ENCODE measurements at regions not wholly inside any gene's neighbourhood (a gene's known extent, or its start where the extent isn't known, plus 50 kb on each side); places are given as distances from the start of the nearest gene placed in this dataset.
A peak's percentile ranks its signal among the peaks of the same experiment; 100 is the strongest.
"Not testable (repeated sequence)": the region's sequence is repeated elsewhere in the genome, so short reads cannot be mapped to it uniquely, and the experiment has no call there.

DNA sequence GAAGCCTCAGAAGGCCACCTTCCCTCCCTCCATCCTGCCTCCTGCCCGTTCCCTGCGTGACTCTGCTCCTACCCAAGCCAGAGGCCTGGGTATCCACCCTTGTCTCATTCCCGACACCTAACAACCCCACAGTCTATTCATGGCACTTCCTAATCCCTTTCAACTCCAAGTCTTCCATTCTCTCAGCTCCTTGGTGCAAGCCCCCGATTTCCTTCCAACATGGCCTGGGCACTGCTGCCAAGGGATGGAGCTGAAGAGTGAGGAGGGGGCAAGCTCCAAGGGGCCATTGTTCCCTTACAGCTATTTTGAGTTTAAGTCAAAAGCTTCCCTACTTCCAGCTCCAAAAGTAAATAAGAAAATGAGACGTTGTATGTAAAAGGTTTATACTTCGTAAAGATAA, 84.8 kb upstream of the ASB18 start:
- DNase-seq, result no peak

DNA sequence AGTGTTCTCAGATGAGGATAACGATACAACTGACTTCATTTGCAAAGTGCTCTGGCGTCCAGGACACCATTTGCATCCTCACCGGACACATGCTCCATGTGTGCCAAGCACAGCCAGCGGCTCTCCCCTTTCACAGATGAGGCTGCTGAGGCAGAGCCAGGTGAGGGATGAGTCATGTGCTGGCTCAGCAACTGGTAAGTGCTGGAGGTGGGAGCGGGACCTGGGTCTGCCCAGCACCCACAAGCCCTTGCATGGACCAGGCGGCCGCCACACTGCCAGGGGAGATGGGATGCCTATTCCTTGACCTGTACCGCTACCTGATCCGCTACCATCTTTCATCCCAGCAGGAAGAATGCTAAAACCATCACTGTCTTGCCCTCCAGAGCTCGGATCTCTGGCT, 86.2 kb upstream of the ASB18 start:
- no peak for DNase-seq

DNA sequence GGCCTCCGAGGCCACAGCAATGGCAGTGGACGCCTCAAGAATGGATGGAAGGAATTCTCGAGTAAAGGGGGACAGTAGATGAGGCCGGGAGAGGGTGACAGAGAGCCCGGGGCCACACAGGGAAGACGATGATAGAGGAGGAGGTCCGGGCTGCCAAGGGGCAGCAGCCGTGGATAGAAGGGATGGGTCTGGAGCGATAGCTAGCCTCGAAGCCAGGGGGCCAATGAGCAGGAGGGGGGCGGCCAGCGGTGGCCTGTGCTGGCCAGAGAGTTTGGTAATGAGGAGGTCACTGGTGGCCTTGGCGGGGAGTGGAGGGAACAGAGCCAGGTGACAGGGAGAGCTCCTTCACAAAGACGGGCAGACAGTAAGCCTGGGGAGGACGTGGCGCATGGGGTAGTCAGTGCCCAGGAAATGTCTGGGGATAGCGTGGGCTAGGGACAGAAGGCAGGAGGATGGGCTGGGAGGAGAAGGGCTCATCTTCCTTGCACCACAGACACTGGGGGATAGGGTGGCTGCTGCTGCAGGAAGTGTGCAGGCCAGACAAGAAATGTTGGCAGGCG, 87.8 kb upstream of the ASB18 start:
- no peak for DNase-seq

DNA sequence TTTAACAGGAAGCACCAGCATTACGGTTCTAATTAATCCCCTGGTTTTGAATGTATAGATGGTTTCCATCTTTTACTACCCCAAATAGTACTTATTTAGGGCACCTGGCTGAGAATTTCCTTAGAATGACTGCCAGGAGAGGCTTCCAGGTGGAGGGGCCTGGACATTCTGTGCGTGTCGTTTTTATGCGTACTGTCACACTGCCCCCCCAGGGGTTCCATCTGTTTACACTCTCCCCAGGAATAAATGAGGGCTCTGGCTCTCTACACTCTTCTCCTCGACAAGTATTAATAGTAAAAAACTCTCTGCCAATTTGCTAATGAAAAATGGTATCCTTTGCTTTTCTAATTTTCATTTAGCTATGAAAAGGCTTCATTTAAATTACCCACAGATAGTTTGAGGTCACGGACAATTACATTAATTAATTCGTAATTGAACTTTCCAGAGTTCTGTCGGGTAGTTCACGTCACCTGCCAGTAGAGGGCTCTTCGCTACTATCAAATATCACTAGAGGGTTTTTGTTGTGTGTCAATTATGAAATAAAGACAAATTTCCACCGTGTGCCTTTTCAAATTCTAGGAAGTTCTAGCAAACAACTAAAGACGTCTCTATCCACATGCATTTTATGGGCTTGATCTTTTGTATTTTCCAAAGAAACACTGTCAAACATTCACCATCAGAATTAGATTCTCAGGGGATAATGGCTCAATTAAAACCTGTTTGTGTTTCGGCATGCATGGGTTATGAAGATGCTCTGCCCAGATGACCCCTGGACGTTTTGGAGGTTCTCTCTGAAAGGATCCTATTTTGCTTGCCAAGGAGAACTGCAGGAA, 88.8 kb upstream of the ASB18 start:
- peak; percentile 5 for DNase-seq

DNA sequence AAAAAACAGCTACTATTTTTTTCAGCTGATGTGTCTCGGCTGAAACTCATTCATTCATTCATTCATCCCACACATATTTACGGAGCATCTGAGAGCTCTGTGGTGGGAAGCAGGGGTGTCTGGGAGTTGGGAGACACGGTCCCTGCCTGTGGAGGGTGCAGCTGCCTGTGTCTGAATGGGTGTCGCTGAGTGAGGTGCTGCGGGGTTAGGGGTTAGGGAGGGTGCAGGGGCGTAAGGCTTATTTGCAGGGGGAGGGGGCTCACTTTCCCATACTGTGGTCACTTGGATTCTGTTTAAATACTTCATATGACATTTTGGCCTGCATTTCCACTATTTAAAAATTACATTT, 89.4 kb upstream of the ASB18 start:
- no peak for DNase-seq

DNA sequence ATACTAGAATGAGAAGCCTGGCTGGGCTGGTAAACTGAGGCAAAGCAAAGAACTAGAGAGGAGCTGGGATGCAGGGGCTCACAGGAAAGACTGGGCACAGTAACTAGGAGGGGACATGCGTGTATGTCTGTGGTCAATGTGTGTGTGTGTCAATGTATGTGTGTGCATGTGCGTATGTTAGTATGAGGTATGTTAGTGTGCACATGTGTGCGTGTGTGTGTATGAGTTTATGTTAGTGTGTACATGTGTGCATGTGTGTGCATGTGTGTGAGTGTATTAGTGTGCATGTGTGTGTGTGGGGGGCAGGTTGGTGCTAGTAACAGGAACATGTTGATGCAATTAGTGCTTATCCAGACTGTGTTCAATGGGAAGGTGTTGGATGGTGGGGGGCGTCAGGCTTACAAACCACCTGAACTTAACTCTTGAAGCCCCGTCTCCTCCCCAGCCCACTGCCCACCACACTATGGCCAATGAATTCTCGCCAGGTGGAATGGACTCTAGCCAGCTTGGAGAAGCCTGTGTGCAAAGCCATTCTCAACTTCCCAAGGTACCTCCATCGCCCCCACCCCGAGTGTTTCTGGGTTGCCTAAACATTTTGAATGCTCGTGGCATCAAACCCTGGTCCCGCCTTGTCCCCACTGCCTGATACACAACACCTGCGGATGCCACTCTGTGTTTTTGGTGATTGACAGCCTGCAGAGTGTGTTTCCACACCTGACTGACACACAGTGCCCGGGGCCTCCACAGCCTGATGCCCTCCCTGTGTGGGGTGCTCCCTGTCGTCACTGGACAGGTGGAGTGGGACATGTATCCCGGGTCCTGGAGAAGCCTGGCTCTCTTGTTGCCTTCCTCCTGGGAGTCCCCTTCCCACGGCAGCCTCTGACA, 90.1 kb upstream of the ASB18 start:
- DNase-seq, result no peak

DNA sequence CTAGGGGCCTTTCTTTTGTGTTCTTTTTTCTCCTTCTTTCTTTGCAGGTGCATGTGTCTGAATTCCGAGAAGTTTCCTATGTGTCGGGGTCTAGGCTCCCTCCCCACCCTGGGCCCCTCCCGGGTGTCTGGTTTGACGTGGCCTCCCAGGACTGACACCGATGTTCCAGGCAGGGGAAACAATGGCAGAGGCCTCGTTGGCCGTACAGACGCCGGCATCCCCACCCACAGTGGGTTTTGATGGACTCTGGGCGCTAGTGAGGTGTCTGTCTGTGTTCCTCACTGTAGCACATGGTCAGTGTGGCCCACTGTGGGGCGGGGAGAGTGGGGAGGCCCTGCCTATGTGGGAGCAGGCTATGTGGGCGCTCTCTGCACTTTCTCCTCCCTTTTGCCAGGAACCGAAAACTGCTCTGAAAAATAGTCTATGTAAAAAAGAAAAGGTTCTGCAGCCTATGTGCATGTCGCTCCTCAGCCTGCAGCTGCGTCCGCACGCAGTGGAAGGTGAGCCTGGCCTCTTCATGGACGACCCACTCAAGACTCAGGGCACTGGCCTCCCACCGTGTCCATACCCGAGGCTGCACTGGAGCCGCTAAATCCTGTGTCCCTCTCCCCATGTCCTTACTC, 90.9 kb upstream of the ASB18 start:
- no peak for DNase-seq

DNA sequence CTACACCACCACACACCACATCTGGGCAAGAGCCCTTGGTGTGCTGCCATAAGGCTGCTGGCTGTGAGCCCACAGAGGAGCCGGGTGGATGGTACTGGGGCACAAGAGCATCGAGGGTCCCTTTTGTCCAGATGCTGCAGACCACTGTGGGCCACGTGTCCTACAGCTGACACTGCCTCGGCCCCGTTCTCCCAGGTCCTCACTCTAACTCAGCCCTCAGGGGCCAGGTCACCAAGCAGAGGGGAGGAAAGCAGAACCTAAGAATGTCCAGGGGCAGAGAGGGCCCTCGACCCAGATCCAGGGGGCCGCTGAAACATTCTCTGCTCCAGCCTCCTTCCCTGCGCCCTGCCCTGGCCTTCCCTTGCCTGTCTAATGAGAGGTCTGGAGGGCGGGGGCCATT, 91.7 kb upstream of the ASB18 start:
- DNase-seq, result no peak

DNA sequence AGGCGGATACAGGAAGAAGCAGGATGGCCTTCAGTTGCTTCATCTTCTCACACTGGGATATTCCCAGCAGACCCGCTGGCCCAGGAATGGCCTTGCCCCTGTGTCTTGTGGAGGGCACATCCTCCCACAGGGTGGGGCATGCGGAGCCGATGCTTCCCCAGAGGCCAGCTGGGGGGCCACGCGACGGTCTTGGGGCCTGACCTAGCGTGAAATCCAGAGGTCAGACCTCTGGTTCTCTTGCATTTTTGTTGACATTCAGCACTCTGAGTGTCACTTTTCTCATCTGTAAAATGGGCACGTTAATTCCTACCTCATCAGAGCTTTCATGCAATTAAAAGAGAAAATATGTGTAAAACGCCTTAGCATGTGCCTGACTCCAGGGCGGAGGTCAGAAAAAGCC, 92.1 kb upstream of the ASB18 start:
- not testable (repeated sequence) for DNase-seq

DNA sequence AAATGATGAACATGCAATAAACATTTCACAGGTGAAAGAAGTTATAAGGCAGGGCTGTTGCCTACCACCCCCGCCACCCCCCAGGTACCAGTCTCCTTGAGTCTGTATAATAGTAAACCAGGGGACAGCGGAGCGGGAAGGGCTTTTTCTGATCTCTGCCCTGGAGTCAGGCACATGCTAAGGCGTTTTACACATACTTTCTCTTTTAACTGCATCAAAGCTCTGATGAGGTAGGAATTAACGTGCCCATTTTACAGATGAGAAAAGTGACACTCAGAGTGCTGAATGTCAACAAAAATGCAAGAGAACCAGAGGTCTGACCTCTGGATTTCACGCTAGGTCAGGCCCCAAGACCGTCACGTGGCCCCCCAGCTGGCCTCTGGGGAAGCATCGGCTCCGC, 94.3 kb upstream of the ASB18 start:
- not testable (repeated sequence) for DNase-seq

DNA sequence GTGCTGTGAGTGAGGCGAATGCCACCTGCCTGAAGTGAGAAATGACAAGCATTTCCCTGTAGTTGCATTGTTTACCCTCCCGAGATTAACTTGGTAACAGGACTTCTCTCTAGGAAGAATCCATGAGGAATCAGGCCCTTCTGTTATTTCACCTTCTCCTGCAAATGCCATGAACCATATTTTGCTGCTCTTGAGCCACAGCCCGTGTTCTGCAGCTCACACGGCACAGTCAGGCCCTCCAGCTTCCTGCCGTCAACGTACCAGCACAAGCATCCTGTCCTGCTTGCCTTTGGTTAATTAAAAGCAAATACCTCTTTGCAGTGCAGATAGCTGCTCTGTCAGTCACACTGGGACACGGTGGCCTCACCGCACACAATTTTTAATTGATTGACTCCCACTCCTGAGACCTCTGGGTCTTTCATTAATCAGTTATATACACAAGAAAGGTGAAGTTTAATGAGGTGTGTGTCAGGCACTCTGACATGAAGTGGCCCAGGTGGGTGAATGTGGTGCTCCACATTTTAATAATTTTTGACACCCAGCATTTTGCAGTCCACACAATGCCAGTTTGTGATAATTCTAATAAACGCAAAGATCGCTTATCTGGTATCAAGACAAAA, 95.3 kb upstream of the ASB18 start:
- DNase-seq, result no peak

DNA sequence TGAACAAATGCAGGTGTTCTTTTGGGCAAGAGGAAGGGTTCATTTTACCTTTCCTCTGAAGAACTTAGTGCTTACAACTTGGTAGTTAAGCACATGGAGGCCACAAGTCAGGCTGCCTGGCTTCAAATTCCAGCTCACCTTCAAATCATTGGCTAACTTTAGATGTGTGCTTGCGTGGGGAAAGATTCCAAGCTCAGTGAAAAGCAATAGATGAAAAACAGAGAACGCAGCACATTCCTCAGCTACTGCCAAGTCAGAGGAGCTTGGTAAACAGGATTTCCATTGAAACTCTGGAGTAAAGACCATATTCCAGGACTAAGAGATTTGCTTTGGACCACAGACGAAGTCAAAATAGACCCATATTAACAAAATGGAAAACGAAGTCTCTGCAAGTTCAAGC, 96.3 kb upstream of the ASB18 start:
- no peak for DNase-seq

DNA sequence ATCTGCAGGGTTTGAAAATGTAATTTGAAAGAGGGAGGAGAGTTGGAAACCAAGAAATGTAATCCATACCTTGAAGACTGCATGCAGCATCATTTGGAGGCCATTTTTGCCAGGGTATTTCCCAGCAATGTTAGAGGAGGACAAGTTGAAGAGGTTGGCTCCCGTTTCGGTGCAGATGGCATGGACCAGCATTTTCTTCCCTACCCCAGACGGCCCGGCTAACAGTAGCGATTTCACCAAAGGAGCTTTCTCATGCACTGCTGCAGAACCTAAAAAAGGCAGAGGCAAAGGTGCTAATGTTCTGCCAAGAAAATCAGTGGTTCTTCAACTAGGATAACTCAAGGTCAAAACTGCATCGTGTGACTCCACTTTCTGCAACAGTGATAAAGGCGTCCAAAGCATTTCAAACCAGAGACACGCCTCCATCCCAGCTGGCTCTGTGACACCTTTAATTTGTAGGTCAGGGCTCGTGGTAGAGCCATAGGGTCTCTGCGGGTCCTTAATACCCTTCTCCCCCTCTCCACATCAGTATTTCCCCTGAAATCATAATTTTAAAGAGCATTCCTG, 99.6 kb upstream of the ASB18 start:
- DNase-seq, result no peak

DNA sequence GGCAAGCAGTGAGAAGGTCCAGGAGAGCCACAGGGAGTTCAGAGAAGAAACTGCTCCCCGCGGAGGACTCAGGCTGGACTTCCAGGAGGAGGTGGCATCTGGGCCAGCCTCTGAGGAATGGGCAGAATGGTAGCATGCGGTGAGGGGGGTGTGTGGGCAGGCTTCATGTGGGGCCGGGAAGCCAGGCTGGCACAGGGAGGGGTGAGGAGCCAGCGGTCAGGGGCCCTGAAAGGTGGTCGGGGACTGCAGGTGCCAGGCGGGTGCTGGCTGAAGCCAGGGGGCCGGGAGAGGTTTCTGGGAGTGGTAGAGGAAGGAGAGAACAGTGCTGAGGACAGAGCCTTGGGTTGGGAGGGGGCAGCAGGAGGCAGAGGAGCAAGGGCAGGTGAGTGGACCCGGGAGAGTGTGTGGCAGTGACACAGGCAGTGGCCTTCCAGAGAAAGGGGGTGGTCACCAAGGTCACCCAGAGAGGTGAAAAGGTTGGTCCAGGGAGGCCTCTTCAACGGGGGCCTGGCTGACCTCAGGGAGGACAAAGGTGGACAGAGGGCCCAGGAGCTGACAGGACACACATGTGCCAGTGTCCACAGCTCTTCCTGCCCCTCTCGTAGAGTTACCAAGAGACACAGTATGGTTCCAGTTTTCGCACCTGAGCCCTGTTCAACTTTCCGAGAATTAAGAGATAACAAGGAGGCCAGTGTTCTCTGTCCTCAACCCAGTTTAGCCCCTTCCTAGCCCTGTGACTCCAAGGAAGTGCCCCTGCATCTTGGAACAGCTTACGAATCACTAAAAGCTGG, 101.2 kb upstream of the ASB18 start:
- no peak for DNase-seq

DNA sequence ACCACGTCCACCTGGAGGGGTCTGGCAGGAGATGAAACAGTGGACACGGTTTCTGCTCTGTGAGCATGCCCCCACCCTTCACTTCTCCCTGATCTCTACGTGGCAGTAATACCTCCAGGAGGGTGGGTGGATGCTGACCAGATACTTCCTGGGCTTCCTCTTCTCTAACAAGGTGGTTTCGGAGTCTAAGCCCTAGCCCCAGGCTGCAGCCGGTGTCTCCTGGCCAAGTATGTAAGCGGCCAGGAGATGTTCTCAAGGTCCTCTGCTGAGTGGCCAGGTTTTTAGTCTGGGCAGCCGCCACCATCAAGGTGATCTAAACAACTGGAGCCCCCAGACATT, 101.8 kb upstream of the ASB18 start:
- DNase-seq, result no peak

DNA sequence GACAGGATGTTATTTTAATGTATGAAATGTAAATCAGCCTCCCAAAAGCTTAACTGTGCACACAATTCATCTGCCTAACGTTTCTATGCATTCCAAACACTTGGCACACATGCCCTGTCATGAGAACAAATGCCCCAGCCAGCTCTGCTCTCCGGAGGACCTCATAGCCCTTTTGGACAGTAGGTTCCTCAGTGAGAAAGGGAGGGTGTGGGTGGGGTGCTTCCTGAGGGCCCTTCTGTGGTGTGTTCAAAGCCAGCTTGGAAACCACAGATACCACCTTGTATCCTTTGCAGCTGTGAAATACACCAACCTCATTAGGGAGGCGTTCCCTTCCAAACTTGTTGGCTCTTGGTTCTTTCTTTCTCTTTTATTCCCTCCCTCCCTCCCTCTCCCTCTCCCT, 102.2 kb upstream of the ASB18 start:
- no peak for DNase-seq

DNA sequence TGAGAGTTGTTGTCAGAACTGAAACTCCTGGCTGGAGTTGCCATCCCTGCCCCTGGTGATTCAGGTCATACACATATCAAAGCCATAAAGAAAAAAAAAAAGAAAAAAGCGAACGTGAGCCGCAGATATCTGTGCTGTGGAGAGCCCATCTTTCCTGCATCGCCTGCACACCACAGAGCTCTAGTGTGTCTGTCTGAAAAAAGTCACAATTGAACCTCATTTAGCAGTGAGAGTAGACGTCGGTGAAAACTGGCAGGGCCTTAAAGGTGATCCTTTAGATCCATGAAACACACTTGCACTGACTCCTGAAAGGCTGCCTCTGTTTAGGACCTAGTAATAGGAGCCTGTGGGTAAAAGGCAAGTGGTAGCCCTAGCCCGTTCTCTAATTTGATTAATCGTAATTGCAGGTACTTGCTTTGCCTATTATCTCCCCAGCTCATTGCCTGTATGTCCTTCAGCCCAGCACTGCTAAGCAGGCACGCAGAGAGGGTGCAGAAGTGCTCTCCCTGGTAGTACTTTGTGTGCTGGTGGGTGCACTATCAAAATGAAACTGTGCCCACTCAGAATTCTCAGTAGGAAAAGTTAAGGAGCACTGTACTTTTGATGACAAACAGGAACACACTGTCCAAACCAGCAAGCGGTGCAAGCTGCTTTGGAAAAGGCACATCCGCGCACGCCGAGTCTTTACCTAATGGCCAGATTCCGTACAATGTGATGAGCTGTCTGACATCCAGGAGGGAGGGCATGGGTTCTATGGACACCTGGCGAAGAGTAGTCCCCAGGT, 103.5 kb upstream of the ASB18 start:
- no peak for DNase-seq

DNA sequence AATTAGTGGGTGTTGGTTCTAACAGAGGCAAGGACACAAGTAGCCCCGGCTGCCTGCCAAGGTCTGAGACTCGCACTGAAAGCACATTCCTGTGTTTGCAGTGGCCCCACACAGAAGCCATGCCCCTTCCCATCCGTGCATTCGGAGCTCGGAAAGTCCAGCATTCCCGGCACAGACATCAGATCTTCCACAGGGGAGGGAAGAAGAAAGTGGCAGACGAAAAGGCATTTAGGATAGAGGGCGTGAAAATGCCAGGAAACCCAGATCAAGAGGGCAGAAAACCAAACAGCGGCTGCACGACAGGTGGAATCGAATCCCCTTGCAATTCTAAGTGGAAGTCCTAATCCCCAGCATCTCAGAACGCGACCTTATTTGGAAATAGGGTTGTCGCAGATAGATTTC, 105.5 kb upstream of the ASB18 start:
- no peak for DNase-seq

DNA sequence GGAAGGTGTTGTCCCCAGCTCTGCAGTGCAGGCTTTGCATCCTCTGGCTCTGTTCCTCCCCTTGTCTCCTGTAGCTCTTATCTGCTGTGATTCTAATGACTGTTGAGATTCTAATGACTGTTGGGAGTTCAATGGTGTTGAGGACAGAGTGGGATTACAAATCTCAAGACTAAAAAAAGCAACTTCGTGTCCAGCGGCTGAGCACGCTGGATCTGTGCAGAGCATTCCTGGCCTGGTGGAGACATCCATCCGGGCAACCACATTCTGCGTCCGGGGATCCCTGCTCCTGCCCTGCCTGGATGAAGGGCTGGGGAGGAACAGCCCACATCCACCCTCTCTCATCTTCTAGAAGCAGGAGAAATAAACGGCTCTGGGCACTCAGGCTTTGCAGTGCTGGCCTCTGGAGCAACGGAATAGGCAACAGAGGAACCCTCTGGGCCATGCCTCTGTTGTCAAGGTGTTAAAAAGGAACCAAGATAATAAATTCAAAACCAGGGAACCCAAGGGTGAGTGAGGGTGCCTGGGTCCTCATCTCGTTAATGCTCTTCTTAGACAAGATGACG, 106.7 kb upstream of the ASB18 start:
- no peak for DNase-seq

DNA sequence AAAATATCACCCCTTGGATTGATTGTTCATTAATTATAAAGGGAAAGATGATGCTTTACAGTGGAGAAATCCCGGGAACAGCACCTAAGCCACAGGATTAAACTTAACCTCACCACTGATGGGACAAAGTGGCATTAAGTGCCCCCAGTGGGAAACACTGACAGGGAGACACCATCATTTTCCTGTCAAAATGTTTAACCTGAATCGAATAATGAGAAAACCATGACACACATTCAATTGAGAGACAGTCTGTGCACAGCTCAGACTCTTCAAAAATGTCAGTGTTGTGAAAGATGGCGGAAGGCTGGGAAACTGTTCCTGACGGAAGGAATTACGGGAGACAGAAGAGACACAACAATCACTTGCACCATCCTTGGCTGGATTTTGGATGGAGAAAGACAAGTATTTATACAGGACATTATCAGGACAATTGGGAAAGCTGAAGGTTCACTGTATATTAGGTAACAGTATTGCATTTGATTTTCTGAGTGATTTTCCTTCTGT, 111.8 kb upstream of the ASB18 start:
- no peak for DNase-seq

Measured in NCI-H1417 treated with DMSO at 0.1 percent for 48 hours (cell line).